HG02623 (cell line): ENCODE measurements at regions not wholly inside any gene's neighbourhood (a gene's known extent, or its start where the extent isn't known, plus 50 kb on each side); places are given as distances from the start of the nearest gene placed in this dataset.

Experiments used
- ATAC-seq: cut with Tn5 transposase; IDR thresholded peaks from one replicate; pipeline ENCODE4 v1.9.1; 2021; ENCODE audit warnings: moderate library complexity; ENCODE audit not compliant: unreplicated experiment

DNA sequence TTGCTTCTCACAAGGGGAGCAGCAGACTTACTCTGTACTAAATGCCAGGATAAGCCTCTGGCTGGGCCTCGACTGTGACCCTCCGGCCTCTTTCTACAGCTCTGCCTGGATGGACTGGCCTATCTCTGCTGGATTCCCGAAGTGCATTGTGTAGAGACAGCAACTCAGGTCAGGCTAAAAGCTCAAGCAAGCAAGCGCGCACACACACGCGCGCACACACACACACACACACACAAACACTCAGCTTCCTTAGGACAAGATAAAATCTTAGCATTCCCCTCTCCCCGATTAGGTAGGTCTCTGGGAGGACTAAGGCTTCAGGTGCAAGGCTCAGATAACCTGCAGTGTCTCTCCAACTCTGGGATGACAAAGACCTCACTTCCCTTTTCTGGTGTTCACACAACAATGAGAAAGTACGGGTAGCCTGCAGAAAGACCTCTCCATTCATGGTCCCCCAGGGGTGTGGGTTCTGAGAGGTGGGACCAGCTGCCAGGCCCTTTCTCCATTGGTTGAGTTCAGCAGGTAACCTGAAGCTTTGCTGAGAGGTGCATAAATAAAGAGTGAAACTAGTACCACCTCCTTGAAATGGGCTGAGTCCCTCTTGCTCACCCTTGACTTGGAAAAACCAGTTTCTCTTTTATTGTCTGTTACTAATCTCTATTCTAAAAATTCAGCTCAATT, 155.1 kb upstream of the CAMK1G start:
- ATAC-seq: no peak

DNA sequence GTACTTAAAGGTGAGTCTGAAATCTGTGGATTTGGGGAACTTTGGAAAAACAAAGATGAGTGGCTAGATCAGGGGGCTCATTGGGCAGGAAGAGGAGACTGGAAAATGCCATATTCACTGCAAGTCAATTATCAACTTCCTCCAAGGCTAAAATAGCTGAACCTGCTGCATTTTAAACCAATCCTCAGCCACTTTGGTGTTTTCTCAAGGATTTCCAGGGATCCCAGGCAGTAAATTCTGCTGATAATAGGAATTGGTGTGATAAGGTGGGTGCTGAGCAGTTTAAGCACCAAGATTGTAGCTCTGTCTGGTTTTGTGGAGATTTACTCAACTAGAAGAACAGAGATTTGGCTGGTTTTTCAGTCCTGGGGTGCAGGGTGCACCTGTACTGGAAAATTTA, 153.9 kb upstream of the CAMK1G start:
- no peak for ATAC-seq

DNA sequence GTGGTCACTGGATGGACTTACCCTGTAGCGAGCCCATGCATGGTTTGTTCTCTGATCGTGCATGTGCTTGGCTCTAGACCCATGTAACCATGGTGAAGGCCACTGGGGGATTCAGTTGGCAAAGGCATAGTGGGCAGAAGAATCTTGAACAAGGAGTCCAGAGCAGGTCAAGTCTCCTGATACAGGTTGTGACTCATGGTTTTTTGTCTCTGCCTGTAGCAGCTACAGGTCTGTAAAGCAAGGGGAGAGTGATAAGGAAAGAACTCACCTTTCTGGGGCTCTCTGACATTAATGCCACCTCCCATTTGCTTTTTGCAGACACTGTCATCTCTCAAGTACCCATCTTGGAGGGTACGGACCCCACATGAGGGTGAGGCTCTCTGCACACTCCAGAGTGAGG, 153.4 kb upstream of the CAMK1G start:
- ATAC-seq: no peak

DNA sequence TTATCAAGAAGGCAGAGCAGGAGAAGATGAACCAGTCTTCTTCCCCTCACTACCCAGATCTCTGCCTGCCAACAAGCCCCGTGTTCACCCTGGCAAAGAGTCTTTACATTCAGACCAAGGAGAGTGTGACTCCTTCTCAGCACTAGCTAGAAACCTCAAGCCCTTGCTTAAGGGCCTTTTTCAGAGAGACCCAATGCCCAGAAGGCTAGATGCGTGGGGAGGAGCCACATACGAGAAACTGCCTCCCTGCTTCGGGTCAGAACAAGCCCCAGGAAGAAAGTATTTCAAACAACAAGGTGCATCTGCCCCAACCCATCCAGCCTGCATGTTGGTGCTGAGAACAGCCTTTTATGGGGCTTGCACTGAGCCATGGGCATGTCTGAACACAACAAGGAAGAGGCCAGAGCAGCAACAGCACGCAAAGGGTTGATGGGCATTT, 152.7 kb upstream of the CAMK1G start:
- ATAC-seq: no peak

DNA sequence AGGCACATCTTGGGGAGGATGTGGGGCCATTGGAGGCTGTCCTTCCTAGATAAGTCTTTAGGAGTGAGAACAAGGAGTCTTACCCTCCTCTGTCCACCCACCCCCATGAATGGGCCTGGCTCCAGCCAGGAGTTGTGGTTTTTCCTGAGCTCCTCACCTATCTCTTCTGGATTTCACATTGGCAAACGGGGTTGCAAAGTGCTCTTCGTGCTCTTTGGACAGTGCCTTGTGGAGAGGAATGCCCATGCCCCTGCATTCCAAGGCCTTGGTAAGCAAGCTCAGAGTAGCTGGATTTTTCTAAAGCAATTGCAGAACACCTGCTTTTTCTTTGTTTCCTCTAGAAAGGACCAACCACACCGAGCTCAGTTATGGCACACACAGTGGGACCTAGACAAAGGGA, 152.1 kb upstream of the CAMK1G start:
- ATAC-seq: no peak

DNA sequence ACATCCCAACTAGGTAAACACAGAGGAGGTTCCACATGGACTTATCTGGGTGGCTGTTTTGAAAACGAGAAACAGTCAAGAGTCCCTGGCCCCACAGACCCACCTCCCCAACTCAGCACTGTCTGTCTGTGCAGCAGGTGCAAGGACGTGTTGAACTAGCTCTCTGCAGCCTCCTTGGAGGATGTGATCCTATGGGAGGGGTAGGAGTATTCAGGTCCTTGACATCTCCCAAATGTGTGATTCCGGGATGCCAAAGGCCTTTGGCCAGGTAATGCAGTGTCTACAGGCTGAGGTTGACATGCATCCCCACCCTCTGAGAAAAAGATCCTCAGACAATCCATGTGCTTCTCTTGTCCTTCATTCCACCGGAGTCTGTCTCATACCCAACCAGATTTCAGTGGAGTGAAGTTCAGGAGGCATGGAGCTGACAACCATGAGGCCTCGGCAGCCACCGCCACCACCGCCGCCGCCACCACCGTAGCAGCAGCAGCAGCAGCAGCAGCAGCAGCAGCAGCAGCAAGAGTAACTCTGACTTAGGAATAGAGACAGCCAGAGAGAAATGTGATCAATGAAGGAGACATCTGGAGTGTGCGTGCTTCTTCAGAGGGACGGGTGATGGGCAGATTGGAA, 151.6 kb upstream of the CAMK1G start:
- no peak for ATAC-seq

DNA sequence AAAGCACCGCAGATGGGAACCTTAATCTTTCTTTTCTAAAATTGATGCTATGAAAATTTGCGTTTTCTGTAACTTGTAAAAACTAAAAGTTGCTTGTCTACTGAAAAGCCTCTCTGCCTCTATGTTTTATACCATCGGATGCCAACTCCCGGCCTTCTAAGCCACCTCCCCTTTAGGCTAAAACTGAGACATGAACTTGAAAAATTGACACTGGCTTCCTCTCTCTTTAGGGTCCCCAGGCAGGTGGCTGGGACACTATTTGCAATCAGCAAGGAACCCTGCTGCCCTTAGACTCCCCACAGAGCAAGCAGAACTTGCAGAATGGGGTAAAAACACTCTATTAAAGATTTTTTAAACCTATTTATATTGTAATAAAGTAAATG, 151.1 kb upstream of the CAMK1G start:
- no peak for ATAC-seq

DNA sequence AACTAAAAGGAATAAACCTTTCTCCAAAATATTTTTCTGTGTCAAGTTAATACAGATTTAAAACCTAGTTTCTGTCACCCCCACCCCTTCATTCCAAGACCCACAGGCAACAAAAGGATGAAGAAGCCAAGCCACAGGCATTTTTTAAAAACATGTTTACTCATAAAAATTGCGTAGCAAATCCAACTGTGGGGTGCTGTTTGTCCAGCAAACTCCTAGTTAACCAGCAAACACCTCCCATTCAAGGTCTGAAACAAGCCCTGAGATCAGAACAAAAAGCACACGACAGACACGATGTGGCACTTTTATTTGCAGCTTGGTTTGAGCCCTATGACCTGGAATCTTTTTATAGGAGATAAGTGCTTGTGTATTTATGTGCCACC, 149.9 kb upstream of the CAMK1G start:
- ATAC-seq: no peak

DNA sequence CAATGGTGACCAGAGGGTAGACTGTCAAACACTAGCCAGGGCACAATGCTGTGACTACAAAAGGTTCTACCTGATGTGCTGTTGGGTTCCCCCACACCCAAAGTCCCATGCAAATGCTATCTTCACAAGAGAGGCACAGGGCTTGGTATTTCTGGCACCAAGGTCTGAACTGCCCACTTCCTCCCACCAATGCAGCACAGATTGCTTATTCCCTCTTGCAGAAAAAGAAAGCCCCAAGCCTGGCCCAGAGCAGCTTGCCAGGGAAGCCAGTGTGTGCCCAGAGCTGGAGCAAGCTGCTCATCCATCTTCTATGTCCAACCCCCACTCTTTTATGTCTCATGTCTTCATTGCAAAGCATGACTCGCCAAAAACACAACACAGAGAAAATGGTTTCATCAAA, 149.4 kb upstream of the CAMK1G start:
- ATAC-seq: no peak

DNA sequence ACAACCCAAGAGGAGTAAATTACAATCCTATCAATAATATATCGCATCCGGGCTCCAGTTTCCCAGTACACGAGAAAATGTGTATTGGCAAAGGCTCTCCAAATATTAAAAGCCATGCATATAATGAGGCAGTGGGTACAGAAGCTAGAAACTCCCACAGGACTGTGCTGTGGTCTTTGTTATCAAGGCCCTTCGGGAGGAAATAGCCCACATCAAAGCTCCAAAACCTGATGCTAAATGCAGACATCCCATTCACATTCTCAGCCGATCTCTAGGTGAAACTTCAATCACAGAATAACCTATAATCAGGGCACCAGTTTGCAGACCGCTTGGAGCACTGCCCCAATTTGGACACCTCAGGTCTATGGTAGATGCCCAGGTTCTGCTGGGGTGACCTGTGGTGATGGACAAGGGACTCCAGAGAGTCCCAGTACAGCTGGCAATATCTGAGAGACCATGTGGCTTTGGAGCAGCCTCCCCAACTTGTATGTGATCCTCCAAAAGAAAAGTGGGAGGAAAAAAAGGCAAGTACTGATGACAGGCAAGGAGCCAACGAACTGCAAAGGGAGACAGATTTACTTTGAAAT, 148.8 kb upstream of the CAMK1G start:
- no peak for ATAC-seq

DNA sequence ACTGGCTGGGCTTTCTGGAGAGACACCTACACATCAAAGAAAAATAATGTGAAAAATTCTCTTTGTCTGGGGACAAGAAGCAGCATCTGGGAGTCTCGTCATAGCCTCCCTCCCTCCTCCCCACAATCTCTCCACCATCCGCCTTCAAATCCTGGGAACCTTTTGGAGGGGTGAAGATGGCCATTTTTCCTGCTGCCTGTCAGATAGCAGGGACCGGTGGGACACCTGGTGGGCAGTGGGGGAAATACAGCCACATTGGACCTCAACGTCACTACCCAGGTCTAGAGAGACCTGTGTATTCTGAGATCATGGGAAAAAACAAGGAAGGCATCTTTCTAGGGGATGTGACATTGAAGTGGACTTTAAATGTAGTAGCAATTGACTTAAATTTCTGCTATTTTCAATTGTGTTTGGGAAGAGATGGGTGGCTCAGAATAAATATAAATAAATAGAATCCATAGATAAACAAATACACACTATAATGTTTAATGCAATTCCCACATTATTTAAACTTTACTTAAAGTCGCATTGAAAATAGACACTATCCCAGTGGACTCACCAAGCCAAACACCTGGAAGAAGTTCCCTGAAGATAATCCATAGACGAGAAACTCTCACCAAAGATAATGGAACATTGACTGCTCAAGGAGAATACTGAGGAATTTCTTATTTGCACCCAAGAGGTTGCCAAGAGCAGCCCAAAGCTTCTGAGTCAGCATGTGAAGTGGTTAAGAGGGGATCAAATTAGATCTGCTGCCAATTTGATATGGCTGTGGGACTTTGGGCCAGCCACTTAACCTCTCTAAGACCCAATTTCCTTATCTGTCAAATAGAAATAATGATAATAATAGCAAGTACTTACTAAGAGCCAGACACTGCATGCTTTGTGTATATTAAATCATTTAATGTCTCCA, 147.6 kb upstream of the CAMK1G start:
- peak; percentile 71 for ATAC-seq

DNA sequence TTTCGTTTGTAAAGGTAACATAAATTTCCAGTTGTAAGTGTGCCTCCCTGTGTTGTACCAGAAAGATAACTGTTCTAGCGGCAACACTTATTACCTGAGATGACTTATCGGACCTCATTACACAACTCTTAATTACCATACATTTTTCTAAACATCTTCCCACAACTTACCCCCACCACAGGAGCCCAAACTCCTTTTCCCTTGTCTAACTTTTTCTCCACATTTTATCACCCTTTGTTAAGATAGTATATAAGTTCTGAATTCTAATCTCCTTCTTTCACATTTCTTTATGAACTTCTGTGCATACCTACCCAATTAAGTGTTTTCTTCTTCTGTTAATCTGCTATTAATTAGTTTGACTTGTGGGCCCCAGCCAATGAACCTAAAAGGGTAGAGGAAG, 143.7 kb upstream of the CAMK1G start:
- ATAC-seq: no peak

DNA sequence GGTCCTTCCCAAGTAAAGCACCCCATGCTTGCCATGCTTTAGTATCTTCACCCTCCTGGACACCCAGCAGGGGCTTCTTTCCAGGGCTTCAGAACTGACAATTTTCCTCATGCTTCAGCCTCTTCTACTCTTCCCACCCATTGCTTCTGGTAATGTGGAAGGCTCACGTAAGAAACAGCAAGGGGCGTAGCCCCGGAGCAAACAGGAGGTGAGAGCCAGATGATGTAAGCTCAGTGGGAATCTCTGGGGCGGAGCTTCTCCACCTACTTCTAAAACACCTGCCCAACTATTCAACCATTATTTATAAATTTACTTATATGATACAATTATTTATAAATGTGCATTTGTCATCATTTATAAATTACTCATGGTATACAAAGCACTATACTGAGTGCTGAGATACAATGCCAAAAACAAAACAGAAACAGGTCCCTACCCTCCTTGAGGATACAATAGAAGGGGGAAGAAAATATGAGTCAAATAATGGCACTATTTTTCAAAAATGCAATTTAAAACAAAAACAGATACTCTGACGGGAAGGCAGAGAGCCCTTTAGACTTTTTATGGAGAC, 140.1 kb upstream of the CAMK1G start:
- no peak for ATAC-seq

DNA sequence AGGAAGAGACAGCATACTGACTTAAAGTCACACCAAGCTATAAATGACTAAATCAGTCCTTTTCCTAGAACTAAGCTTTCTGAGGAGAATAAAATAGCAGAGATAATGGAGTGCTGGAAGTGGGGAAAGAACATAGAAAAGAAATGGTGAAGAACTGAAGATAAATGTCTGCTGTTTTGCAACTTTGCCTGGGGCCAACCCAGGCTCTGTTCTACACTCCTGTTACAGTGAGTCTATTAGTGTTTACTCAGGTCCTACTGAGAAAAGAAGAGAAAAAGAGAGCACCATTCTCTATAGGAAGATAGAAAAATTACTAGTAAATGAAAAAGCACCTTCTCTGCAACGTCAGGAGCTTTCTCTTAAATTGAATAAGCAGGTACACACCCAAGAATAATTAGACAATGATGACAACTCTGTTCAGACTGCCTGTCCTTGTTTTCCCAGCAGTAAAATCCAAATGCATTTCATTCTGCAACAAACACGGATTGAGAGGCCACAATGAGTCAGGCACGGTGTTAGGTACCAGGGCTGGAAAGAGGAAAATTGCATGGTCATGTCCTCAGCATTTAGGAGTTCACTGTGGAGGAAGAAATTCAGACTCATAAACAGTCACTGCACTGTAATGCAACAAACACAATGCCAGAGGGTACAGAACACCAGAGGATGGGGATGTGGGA, 139.4 kb upstream of the CAMK1G start:
- no peak for ATAC-seq

DNA sequence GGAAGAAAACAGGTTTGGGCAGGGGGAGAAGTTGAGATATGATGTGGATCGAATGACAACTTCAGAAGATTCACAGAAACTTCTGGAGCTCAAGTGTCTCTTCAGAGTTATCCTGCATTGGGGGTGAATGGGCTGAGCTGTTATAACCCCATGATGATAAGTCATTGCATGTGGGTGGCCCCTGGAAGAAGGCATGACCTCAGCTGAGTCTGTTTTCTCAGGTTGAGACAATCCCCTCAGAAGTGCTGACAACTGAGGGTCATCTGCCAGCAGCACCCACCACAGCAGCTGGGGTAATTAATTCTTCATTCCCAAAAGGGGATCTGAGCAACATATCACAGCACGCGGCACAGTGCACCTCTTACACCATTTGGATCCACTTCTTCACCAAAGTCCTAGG, 138.6 kb upstream of the CAMK1G start:
- ATAC-seq: no peak

DNA sequence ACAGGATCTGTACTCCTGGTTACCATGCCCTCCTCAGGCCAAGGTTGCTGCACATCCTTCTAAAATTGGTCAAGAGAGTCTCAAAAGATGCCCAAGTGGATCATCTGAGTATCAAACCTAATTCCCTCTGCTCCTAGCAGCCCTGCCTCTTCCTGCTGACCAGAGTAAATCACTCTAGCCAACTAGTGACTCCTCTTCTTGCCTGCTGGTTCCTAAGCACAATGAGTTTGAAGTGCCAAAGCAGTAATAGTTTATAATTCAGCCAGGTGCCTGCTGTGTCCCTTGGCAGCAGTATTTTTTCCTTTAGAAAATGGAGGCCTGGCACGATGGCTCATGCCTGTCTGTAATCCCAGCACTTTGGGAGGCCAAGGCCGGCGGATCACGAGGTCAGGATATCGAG, 137.9 kb upstream of the CAMK1G start:
- ATAC-seq: no peak

DNA sequence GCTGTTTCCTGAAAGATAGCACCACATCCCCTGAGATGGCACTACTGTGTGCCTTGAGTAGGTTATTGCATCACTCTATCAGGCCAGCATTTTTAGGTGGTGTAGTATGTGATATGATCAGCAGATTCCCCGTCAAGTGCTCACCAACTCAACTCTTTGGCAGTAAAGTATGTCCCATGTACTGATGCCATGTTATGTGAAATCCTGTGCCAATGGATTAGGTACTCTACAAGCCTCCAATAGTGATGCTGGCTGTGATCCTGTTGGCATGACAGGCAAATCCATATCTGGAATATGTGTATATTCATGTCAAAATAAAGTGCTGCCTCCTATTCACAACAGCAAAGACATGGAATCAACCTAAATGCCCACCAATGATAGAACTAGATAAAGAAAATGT, 137.2 kb upstream of the CAMK1G start:
- no peak for ATAC-seq

DNA sequence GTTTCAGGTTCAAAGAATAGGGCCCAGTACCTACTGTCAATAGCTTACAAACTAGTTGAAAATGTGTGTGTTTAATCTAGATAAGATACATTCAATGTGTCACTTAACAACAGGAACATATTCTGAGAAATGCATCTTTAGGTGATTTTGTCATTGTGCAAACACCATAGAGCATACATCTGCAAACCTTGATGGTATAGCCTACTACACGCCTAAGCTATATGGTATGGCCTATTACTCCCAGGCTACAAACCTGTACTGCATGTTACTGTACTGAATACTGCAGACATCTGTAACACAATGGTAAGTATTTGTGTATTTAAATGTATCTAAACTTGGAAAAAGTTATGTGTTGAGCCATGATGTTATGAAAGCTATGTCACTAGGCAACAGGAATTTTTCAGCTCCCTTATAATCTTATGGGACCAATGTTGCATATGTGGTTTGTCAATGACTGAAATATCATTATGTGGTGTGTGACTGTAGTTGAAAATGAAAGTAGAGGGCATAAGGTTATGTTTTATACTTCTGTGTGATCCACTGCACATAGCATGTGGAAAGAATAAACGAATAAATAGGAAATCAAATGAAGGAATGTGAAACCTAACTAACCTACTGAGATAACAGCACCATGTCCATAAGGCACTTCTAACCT, 129.0 kb upstream of the CAMK1G start:
- ATAC-seq: no peak

DNA sequence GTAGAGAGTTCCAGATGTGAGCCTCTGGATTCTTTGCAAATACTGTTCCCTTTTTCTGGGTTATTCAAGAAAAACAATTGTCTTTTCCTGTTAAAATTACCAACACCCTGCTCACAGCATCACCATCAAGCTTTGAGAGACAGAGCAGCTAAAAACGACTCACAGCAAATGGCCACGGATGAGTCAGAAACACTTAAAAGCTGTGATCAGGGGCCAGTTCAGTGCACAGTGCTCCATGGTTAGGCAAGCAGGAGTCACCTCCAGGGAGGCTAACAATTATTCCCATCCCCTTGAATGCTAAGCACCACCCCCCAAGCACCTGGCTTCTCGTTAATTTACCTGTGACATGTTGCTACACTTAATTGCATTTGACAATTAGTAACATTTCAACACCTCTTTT, 128.4 kb upstream of the CAMK1G start:
- ATAC-seq: no peak

DNA sequence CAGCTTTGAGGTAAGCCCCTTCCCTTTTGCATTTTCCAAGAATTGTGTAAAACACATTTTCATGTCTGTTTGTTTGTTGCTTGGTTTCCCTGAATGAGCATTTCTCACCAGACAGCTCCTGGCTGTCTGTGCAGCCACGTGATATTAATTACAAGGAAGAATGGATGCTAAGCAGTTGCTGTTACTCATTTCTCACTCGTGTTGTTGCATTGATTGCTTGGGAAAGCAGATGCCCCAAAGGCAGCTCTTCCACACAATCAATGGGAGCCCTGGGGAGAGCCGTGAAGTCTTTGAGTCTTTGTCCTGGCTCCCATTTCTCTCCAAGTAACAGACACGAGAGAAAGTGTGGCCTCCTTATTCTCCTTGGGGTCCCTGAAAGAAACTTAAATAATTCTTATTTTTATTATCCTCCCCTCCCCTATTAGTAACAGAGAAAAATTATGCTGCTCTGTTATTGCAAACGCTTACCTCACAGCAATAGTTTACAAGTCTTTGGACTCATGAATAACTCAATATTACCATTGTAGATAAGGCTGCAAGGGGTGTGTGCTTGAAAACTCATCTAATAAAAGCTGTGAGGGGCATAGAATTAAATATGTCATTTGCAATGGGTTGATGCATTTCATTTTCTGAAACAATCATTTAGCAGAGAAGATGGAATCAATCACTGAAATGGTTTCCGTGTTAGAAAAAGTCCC, 127.7 kb upstream of the CAMK1G start:
- ATAC-seq: no peak
